Cardiac muscle cell (in vitro differentiated cells and primary cell): ENCODE measurements at regions not wholly inside any gene's neighbourhood (a gene's known extent, or its start where the extent isn't known, plus 50 kb on each side); places are given as distances from the start of the nearest gene placed in this dataset.
A peak's percentile ranks its signal among the peaks of the same experiment; 100 is the strongest.

Experiments used
- DNase-seq, 2 donors: peaks; one replicate each; pipeline versions ENCODE4 v3.0.0 to v3.0.0-alpha.2; 2010 to 2017; ENCODE audit warnings: low read depth in 1 of 2, low spot score in 1 of 2
- H3K27ac ChIP-seq: fragments of 200-600 bp; sonication (generic); 2 replicates; pipeline ENCODE4 v1.5.1; 2016
- H3K27me3 ChIP-seq: fragments of 200-600 bp; sonication (generic); 2 replicates; pipeline ENCODE4 v1.6.0; 2016; ENCODE audit warnings: control low read depth
- H3K36me3 ChIP-seq: fragments of 200-600 bp; sonication (generic); 2 replicates; pipeline ENCODE4 v1.5.1; 2016; ENCODE audit warnings: control low read depth
- H3K4me1 ChIP-seq: fragments of 200-600 bp; sonication (generic); 2 replicates; pipeline ENCODE4 v1.8.1; 2017; ENCODE audit warnings: low read depth, mild to moderate bottlenecking, mixed run types
- H3K4me3 ChIP-seq: fragments of 200-600 bp; sonication (generic); 2 replicates; pipeline ENCODE4 v1.5.1; 2016; ENCODE audit warnings: mild to moderate bottlenecking
- H3K9me3 ChIP-seq: fragments of 200-600 bp; sonication (generic); 2 replicates; pipeline ENCODE4 v1.5.1; 2017; ENCODE audit warnings: low read depth, mild to moderate bottlenecking, control low read depth
- TF ChIP-seq, protein P1 (sequence below): IDR thresholded peaks from 2 replicates; pipeline ENCODE4 v1.5.1; 2012; ENCODE audit warnings: low read depth, mild to moderate bottlenecking, low read length

DNA sequence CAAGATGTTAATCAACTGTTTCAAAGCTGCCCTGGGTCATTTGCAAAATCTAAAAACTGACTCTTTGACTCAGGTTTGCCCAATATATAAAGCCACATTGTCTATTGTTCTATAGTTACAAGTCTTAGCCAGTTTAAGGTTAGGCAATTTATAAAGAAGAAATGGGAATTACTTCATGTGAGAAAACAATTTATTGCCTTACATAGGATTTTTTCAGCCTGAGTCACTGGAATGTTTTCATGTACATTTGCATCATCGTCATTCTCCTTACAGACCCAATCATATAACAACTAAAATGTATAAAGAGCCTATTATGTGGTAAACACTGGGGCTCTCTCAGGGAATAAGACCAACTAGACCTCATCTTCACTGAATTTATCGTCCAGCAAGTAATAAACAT lies 100.3 kb upstream of the PLEKHG7 start:
- TF ChIP-seq, protein P1, sequence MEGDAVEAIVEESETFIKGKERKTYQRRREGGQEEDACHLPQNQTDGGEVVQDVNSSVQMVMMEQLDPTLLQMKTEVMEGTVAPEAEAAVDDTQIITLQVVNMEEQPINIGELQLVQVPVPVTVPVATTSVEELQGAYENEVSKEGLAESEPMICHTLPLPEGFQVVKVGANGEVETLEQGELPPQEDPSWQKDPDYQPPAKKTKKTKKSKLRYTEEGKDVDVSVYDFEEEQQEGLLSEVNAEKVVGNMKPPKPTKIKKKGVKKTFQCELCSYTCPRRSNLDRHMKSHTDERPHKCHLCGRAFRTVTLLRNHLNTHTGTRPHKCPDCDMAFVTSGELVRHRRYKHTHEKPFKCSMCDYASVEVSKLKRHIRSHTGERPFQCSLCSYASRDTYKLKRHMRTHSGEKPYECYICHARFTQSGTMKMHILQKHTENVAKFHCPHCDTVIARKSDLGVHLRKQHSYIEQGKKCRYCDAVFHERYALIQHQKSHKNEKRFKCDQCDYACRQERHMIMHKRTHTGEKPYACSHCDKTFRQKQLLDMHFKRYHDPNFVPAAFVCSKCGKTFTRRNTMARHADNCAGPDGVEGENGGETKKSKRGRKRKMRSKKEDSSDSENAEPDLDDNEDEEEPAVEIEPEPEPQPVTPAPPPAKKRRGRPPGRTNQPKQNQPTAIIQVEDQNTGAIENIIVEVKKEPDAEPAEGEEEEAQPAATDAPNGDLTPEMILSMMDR: no peak
- Histone ChIP-seq H3K27me3 (no peaks in the 10 kb centered on the region), H3K4me1 (no peaks in the 10 kb centered on the region), H3K27ac (no peak overlapping the region), H3K36me3 (no peaks in the 10 kb centered on the region), H3K4me3 (no peak overlapping the region), H3K9me3 (no peaks in the 10 kb centered on the region)
- peak in 1 of 2 donors; percentile 91 for DNase-seq

DNA sequence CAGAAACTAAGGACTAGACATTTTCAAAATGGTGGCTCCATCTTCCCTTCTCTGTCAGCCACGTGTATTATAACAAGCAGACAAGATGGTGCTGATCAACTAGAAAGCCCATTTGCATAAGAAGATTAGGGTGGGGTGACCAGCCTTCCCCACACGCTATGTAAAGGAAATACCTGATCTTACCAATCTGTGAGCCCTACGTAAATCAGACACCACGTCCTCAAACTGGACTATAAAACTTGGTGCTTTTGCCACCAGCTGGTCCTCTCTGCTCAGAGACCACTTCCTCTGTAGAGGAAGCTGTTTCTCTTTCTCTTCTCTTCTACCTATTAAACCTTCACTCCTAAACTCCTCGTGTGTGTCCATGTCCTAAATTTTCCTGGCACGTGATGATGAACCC lies 101.1 kb upstream of the PLEKHG7 start:
- H3K27me3 ChIP-seq: no peaks in the 10 kb centered on the region
- DNase-seq: no peak
- no peaks in the 10 kb centered on the region for H3K36me3 ChIP-seq
- no peak overlapping the region for H3K27ac ChIP-seq
- TF ChIP-seq, protein P1: no peak
- no peaks in the 10 kb centered on the region for H3K4me1 ChIP-seq
- H3K4me3 ChIP-seq: no peak overlapping the region
- H3K9me3 ChIP-seq: no peaks in the 10 kb centered on the region

DNA sequence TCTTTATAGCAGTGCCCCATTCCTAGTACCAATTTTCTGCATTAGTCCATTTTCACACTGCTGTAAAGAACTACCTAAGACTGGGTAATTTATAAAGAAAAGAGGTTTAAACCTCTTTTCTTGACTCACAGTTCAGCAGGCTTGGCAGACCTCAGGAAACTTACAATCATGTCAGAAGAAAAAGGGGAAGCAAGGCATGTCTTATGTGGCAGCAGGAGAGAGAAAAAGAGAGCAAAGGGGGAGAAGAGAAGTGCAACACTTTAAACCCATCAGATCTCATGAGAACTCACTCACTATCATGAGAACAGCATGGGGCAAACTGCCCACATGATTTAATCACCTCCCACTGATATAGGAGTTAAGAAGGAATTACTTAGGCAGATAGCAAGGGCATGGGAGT lies 101.6 kb upstream of the PLEKHG7 start:
- Histone ChIP-seq H3K36me3 (no peaks in the 10 kb centered on the region), H3K4me3 (no peak overlapping the region), H3K9me3 (no peaks in the 10 kb centered on the region), H3K27ac (no peak overlapping the region), H3K27me3 (no peaks in the 10 kb centered on the region), H3K4me1 (no peaks in the 10 kb centered on the region)
- TF ChIP-seq, protein P1: no peak
- no peak for DNase-seq

DNA sequence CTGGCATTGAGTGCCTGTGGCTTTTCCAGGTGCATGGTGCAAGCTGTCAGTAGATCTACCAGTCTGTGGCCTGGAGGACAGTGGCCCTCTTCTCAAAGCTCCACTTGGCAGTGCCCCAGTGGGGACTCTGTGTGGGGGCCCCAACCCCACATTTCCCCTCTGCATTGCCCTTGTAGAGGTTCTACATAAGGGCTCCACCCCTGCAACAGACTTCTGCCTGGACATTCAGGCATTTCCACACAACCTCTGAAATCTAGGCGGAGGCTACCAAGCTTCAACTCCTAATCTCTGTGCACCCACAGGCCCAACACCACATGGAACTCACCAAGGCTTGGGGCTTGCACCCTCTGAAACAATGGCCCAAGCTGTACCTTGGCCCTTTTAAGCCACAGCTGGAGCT lies 102.7 kb upstream of the PLEKHG7 start:
- no peak for DNase-seq
- TF ChIP-seq, protein P1: no peak
- Histone ChIP-seq H3K4me1 (no peaks in the 10 kb centered on the region), H3K27ac (no peak overlapping the region), H3K27me3 (no peaks in the 10 kb centered on the region), H3K9me3 (no peaks in the 10 kb centered on the region), H3K4me3 (no peak overlapping the region), H3K36me3 (no peaks in the 10 kb centered on the region)

DNA sequence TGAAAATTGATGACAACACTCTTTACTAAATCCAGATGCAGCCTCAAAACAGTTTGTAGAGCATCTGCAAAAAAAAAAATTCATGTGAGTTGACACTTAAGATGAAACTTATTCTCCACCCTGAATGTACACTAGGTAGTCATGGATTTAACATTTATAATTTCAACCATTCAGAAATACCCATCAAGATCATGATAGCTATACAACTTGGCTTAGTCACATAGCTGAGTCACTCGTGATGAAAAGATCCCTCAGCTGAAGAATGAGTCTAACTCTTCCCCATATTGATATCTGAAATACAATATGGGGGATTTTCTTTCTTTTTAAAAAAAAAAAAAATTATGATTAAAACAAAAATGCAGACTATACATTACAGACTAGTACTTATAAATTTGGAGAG lies 104.8 kb upstream of the PLEKHG7 start:
- H3K27ac ChIP-seq: no peak overlapping the region
- TF ChIP-seq, protein P1: no peak
- H3K36me3 ChIP-seq: no peaks in the 10 kb centered on the region
- no peaks in the 10 kb centered on the region for H3K27me3 ChIP-seq
- H3K4me3 ChIP-seq: no peak overlapping the region
- no peaks in the 10 kb centered on the region for H3K4me1 ChIP-seq
- H3K9me3 ChIP-seq: no peaks in the 10 kb centered on the region
- no peak for DNase-seq

DNA sequence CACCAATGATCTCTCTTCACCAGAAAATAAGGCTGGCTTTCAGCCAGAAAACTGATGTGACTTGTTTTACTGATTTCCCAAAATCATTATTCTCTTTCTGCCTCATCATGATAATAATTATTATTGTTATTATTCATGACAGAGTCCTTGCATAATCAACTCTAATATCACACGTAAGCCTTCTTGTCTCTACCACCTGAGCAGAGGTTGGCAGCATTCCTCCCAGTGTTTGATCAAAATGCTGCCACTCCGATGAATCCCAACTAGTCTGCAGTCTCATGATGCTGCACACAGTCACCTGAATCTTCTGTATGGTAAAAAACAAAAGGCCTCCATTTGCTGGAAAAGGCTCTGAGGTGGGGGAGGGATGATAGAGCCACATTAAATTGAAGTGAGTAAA lies 105.7 kb upstream of the PLEKHG7 start:
- Histone ChIP-seq H3K4me3 (no peak overlapping the region), H3K9me3 (no peaks in the 10 kb centered on the region), H3K27ac (no peak overlapping the region), H3K27me3 (no peaks in the 10 kb centered on the region), H3K4me1 (no peaks in the 10 kb centered on the region), H3K36me3 (no peaks in the 10 kb centered on the region)
- no peak for DNase-seq
- TF ChIP-seq, protein P1: no peak
